ENCODE measurements at regions not wholly inside any gene's neighbourhood (a gene's known extent, or its start where the extent isn't known, plus 50 kb on each side); places are given as distances from the start of the nearest gene placed in this dataset.

DNA sequence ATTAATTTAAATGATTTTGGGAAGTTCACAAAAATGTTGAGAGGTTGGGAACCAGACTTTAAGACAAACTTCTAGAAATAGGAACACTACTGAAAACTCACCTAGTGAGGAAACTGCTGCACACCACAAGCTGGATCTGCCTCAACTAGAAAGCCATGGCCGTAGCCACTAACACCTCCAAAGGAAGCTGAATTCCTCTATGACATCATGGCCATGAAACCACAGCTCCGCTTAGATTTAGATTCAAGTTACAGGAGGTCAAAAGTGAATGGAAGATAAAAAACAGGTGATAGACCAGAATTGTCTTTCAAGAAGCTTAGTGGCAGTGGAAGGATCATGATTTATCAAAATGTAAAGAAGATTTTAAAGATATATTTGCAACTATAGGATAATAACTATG is 208.8 kb upstream of the ALG10 start:
- no peak for ATAC-seq
- TF ChIP-seq TCF4 (CRISPR knock-in tag; IDR thresholded peaks at IDR 0.05; ENCODE audit: borderline replicate concordance) (no peak), SNAI2 (CRISPR knock-in tag; IDR thresholded peaks at IDR 0.05) (no peak), ZNF8 (CRISPR knock-in tag; IDR thresholded peaks at IDR 0.05) (no peak), ESRRG (CRISPR knock-in tag; IDR thresholded peaks at IDR 0.05) (no peak), GLIS3 (CRISPR knock-in tag; IDR thresholded peaks at IDR 0.05) (no peak)
- TF ChIP-seq, protein P1, sequence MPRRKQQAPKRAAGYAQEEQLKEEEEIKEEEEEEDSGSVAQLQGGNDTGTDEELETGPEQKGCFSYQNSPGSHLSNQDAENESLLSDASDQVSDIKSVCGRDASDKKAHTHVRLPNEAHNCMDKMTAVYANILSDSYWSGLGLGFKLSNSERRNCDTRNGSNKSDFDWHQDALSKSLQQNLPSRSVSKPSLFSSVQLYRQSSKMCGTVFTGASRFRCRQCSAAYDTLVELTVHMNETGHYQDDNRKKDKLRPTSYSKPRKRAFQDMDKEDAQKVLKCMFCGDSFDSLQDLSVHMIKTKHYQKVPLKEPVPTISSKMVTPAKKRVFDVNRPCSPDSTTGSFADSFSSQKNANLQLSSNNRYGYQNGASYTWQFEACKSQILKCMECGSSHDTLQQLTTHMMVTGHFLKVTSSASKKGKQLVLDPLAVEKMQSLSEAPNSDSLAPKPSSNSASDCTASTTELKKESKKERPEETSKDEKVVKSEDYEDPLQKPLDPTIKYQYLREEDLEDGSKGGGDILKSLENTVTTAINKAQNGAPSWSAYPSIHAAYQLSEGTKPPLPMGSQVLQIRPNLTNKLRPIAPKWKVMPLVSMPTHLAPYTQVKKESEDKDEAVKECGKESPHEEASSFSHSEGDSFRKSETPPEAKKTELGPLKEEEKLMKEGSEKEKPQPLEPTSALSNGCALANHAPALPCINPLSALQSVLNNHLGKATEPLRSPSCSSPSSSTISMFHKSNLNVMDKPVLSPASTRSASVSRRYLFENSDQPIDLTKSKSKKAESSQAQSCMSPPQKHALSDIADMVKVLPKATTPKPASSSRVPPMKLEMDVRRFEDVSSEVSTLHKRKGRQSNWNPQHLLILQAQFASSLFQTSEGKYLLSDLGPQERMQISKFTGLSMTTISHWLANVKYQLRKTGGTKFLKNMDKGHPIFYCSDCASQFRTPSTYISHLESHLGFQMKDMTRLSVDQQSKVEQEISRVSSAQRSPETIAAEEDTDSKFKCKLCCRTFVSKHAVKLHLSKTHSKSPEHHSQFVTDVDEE (CRISPR knock-in tag; IDR thresholded peaks at IDR 0.05) = no peak
- TF ChIP-seq, protein P2, sequence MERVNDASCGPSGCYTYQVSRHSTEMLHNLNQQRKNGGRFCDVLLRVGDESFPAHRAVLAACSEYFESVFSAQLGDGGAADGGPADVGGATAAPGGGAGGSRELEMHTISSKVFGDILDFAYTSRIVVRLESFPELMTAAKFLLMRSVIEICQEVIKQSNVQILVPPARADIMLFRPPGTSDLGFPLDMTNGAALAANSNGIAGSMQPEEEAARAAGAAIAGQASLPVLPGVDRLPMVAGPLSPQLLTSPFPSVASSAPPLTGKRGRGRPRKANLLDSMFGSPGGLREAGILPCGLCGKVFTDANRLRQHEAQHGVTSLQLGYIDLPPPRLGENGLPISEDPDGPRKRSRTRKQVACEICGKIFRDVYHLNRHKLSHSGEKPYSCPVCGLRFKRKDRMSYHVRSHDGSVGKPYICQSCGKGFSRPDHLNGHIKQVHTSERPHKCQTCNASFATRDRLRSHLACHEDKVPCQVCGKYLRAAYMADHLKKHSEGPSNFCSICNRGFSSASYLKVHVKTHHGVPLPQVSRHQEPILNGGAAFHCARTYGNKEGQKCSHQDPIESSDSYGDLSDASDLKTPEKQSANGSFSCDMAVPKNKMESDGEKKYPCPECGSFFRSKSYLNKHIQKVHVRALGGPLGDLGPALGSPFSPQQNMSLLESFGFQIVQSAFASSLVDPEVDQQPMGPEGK (CRISPR knock-in tag; IDR thresholded peaks at IDR 0.05; ENCODE audit: borderline replicate concordance) = no peak
- TF ChIP-seq, protein P3, sequence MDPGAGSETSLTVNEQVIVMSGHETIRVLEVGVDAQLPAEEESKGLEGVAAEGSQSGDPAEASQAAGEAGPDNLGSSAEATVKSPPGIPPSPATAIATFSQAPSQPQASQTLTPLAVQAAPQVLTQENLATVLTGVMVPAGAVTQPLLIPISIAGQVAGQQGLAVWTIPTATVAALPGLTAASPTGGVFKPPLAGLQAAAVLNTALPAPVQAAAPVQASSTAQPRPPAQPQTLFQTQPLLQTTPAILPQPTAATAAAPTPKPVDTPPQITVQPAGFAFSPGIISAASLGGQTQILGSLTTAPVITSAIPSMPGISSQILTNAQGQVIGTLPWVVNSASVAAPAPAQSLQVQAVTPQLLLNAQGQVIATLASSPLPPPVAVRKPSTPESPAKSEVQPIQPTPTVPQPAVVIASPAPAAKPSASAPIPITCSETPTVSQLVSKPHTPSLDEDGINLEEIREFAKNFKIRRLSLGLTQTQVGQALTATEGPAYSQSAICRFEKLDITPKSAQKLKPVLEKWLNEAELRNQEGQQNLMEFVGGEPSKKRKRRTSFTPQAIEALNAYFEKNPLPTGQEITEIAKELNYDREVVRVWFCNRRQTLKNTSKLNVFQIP (CRISPR knock-in tag; IDR thresholded peaks at IDR 0.05; ENCODE audit: borderline replicate concordance, low read depth) = no peak

DNA sequence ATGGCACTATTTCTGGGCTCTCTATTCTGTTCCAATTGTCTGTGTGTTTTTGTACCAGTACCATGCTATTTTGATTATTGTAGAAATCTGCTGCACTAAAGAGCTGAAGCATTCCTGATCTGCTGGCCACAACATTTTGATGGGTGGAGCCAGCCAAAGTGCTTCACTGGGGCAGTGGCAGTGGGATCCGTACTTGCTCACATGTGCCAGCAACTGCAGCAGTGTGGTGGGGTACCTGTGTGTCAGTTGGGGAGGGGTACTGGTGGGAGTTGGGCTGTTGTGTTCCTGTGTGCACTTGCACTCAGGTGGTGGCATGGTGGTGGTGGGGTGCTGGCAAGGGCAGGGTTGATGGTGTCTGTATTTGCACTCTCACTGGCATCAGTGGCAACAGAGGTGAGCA is 204.6 kb upstream of the ALG10 start:
- no peak for TF ChIP-seq ISL1 (CRISPR knock-in tag; IDR thresholded peaks at IDR 0.05)
- TF ChIP-seq BACH2 (CRISPR knock-in tag; IDR thresholded peaks at IDR 0.05; ENCODE audit: borderline replicate concordance) = no peak
- no peak for TF ChIP-seq ZC3H10 (CRISPR knock-in tag; IDR thresholded peaks at IDR 0.05)
- TF ChIP-seq CSDC2 (CRISPR knock-in tag; IDR thresholded peaks at IDR 0.05) = no peak
- TF ChIP-seq ARNTL (CRISPR knock-in tag; IDR thresholded peaks at IDR 0.05; ENCODE audit: borderline replicate concordance, low read depth) = no peak
- no peak for TF ChIP-seq ZNF70 (CRISPR knock-in tag; IDR thresholded peaks at IDR 0.05)
- no peak for TF ChIP-seq ESRRG (CRISPR knock-in tag; IDR thresholded peaks at IDR 0.05)
- TF ChIP-seq, protein P3 (CRISPR knock-in tag; IDR thresholded peaks at IDR 0.05; ENCODE audit: borderline replicate concordance, low read depth) = no peak
- TF ChIP-seq, protein P4, sequence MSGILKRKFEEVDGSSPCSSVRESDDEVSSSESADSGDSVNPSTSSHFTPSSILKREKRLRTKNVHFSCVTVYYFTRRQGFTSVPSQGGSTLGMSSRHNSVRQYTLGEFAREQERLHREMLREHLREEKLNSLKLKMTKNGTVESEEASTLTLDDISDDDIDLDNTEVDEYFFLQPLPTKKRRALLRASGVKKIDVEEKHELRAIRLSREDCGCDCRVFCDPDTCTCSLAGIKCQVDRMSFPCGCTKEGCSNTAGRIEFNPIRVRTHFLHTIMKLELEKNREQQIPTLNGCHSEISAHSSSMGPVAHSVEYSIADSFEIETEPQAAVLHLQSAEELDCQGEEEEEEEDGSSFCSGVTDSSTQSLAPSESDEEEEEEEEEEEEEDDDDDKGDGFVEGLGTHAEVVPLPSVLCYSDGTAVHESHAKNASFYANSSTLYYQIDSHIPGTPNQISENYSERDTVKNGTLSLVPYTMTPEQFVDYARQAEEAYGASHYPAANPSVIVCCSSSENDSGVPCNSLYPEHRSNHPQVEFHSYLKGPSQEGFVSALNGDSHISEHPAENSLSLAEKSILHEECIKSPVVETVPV (CRISPR knock-in tag; IDR thresholded peaks at IDR 0.05) = no peak
- TF ChIP-seq GLIS3 (CRISPR knock-in tag; IDR thresholded peaks at IDR 0.05) = no peak
- no peak for ATAC-seq

DNA sequence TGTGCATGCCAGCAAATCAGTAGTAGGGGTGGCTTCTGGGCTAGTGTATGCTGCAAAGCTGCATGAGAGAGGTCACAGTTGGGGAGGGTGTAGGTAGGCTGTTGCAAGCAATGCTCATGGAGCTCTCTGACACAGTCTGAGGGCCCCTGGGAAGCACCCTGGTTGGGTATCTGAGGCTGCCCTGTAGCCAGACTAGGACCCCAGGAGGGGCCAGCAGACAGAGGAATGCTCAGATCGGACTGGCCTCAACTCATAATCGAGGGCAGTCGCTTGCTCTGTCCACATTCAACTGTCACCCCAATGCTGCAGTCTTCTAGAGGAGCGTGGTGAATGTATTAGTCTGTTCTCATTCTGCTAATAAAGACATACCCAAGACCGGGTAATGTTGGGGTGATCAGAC is 204.0 kb upstream of the ALG10 start:
- ATAC-seq = no peak
- TF ChIP-seq TCF4 (CRISPR knock-in tag; IDR thresholded peaks at IDR 0.05; ENCODE audit: borderline replicate concordance) = no peak
- TF ChIP-seq ESRRG (CRISPR knock-in tag; IDR thresholded peaks at IDR 0.05) = no peak
- no peak for TF ChIP-seq SNAI2 (CRISPR knock-in tag; IDR thresholded peaks at IDR 0.05)
- TF ChIP-seq, protein P5, sequence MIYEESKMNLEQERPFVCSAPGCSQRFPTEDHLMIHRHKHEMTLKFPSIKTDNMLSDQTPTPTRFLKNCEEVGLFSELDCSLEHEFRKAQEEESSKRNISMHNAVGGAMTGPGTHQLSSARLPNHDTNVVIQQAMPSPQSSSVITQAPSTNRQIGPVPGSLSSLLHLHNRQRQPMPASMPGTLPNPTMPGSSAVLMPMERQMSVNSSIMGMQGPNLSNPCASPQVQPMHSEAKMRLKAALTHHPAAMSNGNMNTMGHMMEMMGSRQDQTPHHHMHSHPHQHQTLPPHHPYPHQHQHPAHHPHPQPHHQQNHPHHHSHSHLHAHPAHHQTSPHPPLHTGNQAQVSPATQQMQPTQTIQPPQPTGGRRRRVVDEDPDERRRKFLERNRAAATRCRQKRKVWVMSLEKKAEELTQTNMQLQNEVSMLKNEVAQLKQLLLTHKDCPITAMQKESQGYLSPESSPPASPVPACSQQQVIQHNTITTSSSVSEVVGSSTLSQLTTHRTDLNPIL (CRISPR knock-in tag; IDR thresholded peaks at IDR 0.05; ENCODE audit: low read depth) = no peak
- TF ChIP-seq BACH2 (CRISPR knock-in tag; IDR thresholded peaks at IDR 0.05; ENCODE audit: borderline replicate concordance) = no peak

DNA sequence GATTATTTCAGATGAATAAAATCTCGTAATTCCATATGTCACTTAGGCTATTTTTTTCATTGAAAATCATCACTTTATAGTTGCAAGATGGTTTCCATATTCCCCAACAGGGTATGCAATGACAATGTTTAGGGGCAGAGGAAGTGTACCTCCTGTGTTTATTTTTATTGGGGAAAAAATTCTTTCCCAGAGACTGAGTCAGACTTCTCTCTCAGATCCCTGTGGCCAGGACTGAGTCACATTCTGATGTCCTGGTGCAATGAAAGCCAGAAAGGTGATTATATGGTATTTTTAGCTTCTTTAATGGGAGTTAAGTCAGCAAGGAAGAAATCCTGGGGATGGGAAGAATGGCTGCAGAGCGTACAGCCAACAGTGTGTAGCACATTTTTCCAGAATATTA is 196.9 kb upstream of the ALG10 start:
- ATAC-seq = no peak
- TF ChIP-seq TOX (CRISPR knock-in tag; IDR thresholded peaks at IDR 0.05; ENCODE audit: borderline replicate concordance) (no peak), ZNF565 (CRISPR knock-in tag; conservative IDR thresholded peaks at IDR 0.05; ENCODE audit: low read depth) (no peak), ZNF8 (CRISPR knock-in tag; IDR thresholded peaks at IDR 0.05) (no peak), ISL1 (CRISPR knock-in tag; IDR thresholded peaks at IDR 0.05) (no peak), TCF4 (CRISPR knock-in tag; IDR thresholded peaks at IDR 0.05; ENCODE audit: borderline replicate concordance) (no peak), RARB (CRISPR knock-in tag; IDR thresholded peaks at IDR 0.05) (no peak), PPARA (CRISPR knock-in tag; IDR thresholded peaks at IDR 0.05; ENCODE audit: borderline replicate concordance) (no peak), GLIS3 (CRISPR knock-in tag; IDR thresholded peaks at IDR 0.05) (no peak), BACH2 (CRISPR knock-in tag; IDR thresholded peaks at IDR 0.05; ENCODE audit: borderline replicate concordance) (no peak), ARNTL (CRISPR knock-in tag; IDR thresholded peaks at IDR 0.05; ENCODE audit: borderline replicate concordance, low read depth) (no peak), SNAI2 (CRISPR knock-in tag; IDR thresholded peaks at IDR 0.05) (no peak), CSDC2 (CRISPR knock-in tag; IDR thresholded peaks at IDR 0.05) (no peak), ZNF70 (CRISPR knock-in tag; IDR thresholded peaks at IDR 0.05) (no peak)
- TF ChIP-seq, protein P4 (CRISPR knock-in tag; IDR thresholded peaks at IDR 0.05) = no peak
- TF ChIP-seq, protein P5 (CRISPR knock-in tag; IDR thresholded peaks at IDR 0.05; ENCODE audit: low read depth) = no peak
